ENCODE measurements at regions not wholly inside any gene's neighbourhood (a gene's known extent, or its start where the extent isn't known, plus 50 kb on each side); places are given as distances from the start of the nearest gene placed in this dataset.

GRCh38 chr3:124653797-124654469, 76.3 kb upstream of the UMPS start:
- Histone ChIP-seq H3K4me1 (replicated peaks in 1 of 4; ENCODE audit: control insufficient read depth in 3 of 4, insufficient read depth in 4 of 4, low read length in 3 of 4) (peaks cover 0 to 3% (median 0%) of the 10 kb centered on the region in 4 experiments; a peak in 1 of 7 replicates), H4K5ac (ENCODE audit: insufficient read length, low read depth, low read length) (no peak overlapping the region), H3K23ac (ENCODE audit: insufficient read length) (no peak overlapping the region), H4K20me1 (replicated peaks in 1 of 2; ENCODE audit: control insufficient read depth in 1 of 2, insufficient read depth in 2 of 2, low read length in 2 of 2) (no peaks in the 10 kb centered on the region), H2BK12ac (ENCODE audit: low read depth, low read length) (no peak overlapping the region), H4K8ac (ENCODE audit: extremely low read depth, insufficient read depth, low read length) (no peak overlapping the region), H2BK5ac (ENCODE audit: low read depth, low read length) (no peak overlapping the region), H3K4me3 (ENCODE audit: extremely low read depth in 1 of 4, insufficient read depth in 2 of 4, low read depth in 3 of 4, low read length in 4 of 4) (no peak overlapping the region), H3K4ac (replicated peaks; ENCODE audit: insufficient read length, low read depth, low read length) (no peak overlapping the region), H3K14ac (ENCODE audit: insufficient read length) (no peak overlapping the region), H3K79me1 (ENCODE audit: low read depth, low read length) (no peaks in the 10 kb centered on the region), H2BK20ac (ENCODE audit: low read length) (no peak overlapping the region), H3K36me3 (ENCODE audit: control insufficient read depth in 2 of 4, insufficient read depth in 4 of 4, low read length in 3 of 4) (no peaks in the 10 kb centered on the region), H2AFZ (ENCODE audit: low read length) (no peak overlapping the region), H3K9ac (replicated peaks in 1 of 4; ENCODE audit: extremely low read depth in 1 of 4, low read depth in 3 of 4, low read length in 3 of 4) (no peak overlapping the region), H3K18ac (ENCODE audit: extremely low read depth, low read length) (no peak overlapping the region), H3K27me3 (replicated peaks in 1 of 4; ENCODE audit: control insufficient read depth in 3 of 4, extremely low read depth in 1 of 4, insufficient read depth in 3 of 4, low read length in 3 of 4) (no peaks in the 10 kb centered on the region), H2AK5ac (ENCODE audit: low read depth, low read length) (no peak overlapping the region), H3K79me2 (ENCODE audit: control insufficient read depth in 1 of 2, insufficient read depth in 2 of 2, low read length in 2 of 2) (no peaks in the 10 kb centered on the region), H3K9me3 (ENCODE audit: insufficient read depth in 2 of 2, low read depth in 1 of 2, low read length in 1 of 2) (no peaks in the 10 kb centered on the region), H4K91ac (replicated peaks; ENCODE audit: insufficient read length, low read length) (no peak overlapping the region), H2BK15ac (ENCODE audit: low read length) (no peak overlapping the region), H3K56ac (replicated peaks; ENCODE audit: insufficient read length, low read depth, low read length) (no peak overlapping the region), H3K27ac (ENCODE audit: low read depth, low read length) (no peak overlapping the region), H3K23me2 (ENCODE audit: low read depth, low read length) (no peaks in the 10 kb centered on the region), H2BK120ac (replicated peaks; ENCODE audit: low read depth, low read length) (no peak overlapping the region), H3K4me2 (ENCODE audit: insufficient read depth in 1 of 2, low read depth in 2 of 2, low read length in 2 of 2) (no peak overlapping the region)
- WGBS, 2 experiments (ENCODE audit: extremely low coverage in 1 of 2, insufficient coverage in 1 of 2, insufficient read length in 1 of 2, insufficient replicate concordance in 2 of 2, low coverage in 1 of 2, low lambda C conversion rate in 2 of 2, missing lambda C conversion rate in 1 of 2): 91% methylated on average over 4 of the region's 4 CpGs; no CpG with 5 or more reads in 1 of the 2 experiments
- ChIA-PET CTCF (ENCODE audit: partially characterized antibody) (interaction anchor here (1.3 to 3.2 kb wide), 2 partner anchors 18 to 94 kb away, joined by 3 to 10 read pairs; no protein-coding TSS in a partner anchor), POLR2A (ENCODE audit: partially characterized antibody) (interaction anchor here (1.6 kb wide), 1 partner anchor 45 kb away, joined by 4 read pairs; no protein-coding TSS in a partner anchor)
- FAIRE-seq (no peak), DNase-seq (ENCODE audit: low read depth in 1 of 2, low spot score in 2 of 2) (no peak)
- TF ChIP-seq USF2 (IDR thresholded peaks at IDR 0.05; ENCODE audit: low read length) (no peak), GTF2F1 (IDR thresholded peaks at IDR 0.05; ENCODE audit: borderline replicate concordance, low read depth, low read length) (no peak), RFX5 (IDR thresholded peaks at IDR 0.05; ENCODE audit: borderline replicate concordance, low read depth, low read length) (no peak), TCF12 (IDR thresholded peaks at IDR 0.05; ENCODE audit: low read depth, low read length) (no peak), CEBPB (IDR thresholded peaks at IDR 0.05; ENCODE audit: low read depth, low read length) (no peak), TAF1 (IDR thresholded peaks at IDR 0.05; ENCODE audit: low read depth, low read length) (no peak), SP4 (IDR thresholded peaks at IDR 0.05; ENCODE audit: low read length) (no peak), POLR2AphosphoS5 (IDR thresholded peaks at IDR 0.05; ENCODE audit: low read depth, low read length) (no peak)
